ENCODE measurements at regions not wholly inside any gene's neighbourhood (a gene's known extent, or its start where the extent isn't known, plus 50 kb on each side); places are given as distances from the start of the nearest gene placed in this dataset.

DNA sequence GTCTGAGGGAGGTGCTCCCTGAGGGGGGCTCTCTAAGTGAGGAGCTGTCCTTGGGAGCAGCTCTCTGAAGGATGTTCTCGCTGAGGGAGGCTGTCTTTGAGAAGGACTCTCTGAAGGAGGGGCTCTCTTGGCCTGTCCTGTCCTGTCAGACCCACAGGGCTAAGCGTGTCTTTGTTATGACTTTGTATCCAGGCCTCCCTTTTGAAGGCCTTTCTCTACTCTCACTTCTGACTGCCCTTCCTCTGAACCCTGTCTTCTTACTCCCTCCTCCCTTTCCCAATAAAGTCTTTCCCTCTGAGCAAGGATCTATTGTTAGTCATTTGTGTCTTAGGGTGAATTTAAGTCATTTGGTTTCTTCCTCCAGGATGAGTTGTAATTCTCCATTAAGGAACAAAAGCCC, 330.1 kb upstream of the PLET1 start:
- TF ChIP-seq, protein P1, sequence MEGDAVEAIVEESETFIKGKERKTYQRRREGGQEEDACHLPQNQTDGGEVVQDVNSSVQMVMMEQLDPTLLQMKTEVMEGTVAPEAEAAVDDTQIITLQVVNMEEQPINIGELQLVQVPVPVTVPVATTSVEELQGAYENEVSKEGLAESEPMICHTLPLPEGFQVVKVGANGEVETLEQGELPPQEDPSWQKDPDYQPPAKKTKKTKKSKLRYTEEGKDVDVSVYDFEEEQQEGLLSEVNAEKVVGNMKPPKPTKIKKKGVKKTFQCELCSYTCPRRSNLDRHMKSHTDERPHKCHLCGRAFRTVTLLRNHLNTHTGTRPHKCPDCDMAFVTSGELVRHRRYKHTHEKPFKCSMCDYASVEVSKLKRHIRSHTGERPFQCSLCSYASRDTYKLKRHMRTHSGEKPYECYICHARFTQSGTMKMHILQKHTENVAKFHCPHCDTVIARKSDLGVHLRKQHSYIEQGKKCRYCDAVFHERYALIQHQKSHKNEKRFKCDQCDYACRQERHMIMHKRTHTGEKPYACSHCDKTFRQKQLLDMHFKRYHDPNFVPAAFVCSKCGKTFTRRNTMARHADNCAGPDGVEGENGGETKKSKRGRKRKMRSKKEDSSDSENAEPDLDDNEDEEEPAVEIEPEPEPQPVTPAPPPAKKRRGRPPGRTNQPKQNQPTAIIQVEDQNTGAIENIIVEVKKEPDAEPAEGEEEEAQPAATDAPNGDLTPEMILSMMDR (IDR thresholded peaks at IDR 0.05; ENCODE audit: poor library complexity), result no peak
- no peak for TF ChIP-seq EZH2 (IDR thresholded peaks at IDR 0.05; ENCODE audit: borderline replicate concordance)
- no peak for TF ChIP-seq EZH2phosphoT487 (IDR thresholded peaks at IDR 0.05; ENCODE audit: low read depth, severe bottlenecking, unreplicated experiment)

Data from hepatocyte (in vitro differentiated cells).